ENCODE measurements at regions not wholly inside any gene's neighbourhood (a gene's known extent, or its start where the extent isn't known, plus 50 kb on each side); places are given as distances from the start of the nearest gene placed in this dataset.

GRCh38 chr6:14423330-14423729 is 305.8 kb downstream of the CD83 start:
- no peak for TF ChIP-seq GATA2 (IDR thresholded peaks at IDR 0.05; ENCODE audit: low read depth, low read length)
- no peak for TF ChIP-seq GATA3 (IDR thresholded peaks at IDR 0.05; ENCODE audit: low read depth, low read length)
